Activated T-cell treated with anti-CD3 and anti-CD28 coated beads, Interleukin-2, amount 50 U/mL, for 24 hours (primary cell): ENCODE measurements at regions not wholly inside any gene's neighbourhood (a gene's known extent, or its start where the extent isn't known, plus 50 kb on each side); places are given as distances from the start of the nearest gene placed in this dataset.

Experiments
- DNase-seq: peaks from one replicate; pipeline ENCODE4 v3.0.0-alpha.2; 2020
- H3K27ac Mint-ChIP-seq: 2 replicates; pipeline ENCODE4 v1.8.0; 2020; ENCODE audit warnings: mild to moderate bottlenecking, mixed read lengths
- H3K27me3 Mint-ChIP-seq: 2 replicates; pipeline ENCODE4 v1.8.0; 2020; ENCODE audit warnings: mixed read lengths
- H3K36me3 Mint-ChIP-seq: 2 replicates; pipeline ENCODE4 v1.8.0; 2020; ENCODE audit warnings: low read depth, mixed read lengths
- H3K4me1 Mint-ChIP-seq: 2 replicates; pipeline ENCODE4 v1.8.0; 2020; ENCODE audit warnings: low read depth, mixed read lengths
- H3K4me3 Mint-ChIP-seq: 2 replicates; pipeline ENCODE4 v1.8.0; 2020; ENCODE audit warnings: mild to moderate bottlenecking, moderate library complexity, mixed read lengths
- H3K9me3 Mint-ChIP-seq: 2 replicates; pipeline ENCODE4 v1.8.0; 2020; ENCODE audit warnings: mixed read lengths

DNA sequence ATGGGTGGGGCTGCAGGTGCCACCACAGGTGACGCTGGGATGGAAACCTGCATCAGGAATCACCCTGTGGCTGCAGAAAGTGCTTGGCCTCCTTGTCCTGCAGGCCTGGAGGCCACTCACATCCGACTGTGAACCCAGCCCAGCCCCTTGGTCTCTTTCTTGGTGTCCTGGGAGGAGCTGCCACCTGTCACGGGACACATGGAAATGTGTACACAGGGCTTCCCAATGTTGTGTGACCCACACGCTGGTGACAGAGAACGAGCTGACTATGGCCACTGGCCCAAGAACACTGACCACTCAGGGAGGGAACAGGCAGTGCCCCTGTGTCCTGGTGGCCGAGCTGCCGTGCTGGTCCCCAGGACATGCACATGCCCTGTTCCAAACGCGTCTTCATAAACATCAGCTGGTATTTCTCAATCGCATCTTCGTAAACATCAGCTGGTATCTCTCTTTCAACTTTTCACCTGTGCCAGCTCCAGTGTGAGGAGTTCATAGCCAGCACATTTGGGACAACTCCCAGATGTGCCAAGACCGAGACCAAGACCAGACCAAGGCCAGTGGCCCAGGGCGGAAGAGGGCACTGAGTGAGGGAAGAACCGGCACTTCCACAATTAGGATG lies 57.9 kb upstream of the INPP5A start:
- H3K4me3 Mint-ChIP-seq: no peak overlapping the region
- no peaks in the 10 kb centered on the region for H3K9me3 Mint-ChIP-seq
- H3K27me3 Mint-ChIP-seq: peaks cover 10% of the 10 kb centered on the region
- peak; percentile 20 for DNase-seq
- no peaks in the 10 kb centered on the region for H3K36me3 Mint-ChIP-seq
- H3K27ac Mint-ChIP-seq: no peak overlapping the region
- H3K4me1 Mint-ChIP-seq: no peaks in the 10 kb centered on the region

DNA sequence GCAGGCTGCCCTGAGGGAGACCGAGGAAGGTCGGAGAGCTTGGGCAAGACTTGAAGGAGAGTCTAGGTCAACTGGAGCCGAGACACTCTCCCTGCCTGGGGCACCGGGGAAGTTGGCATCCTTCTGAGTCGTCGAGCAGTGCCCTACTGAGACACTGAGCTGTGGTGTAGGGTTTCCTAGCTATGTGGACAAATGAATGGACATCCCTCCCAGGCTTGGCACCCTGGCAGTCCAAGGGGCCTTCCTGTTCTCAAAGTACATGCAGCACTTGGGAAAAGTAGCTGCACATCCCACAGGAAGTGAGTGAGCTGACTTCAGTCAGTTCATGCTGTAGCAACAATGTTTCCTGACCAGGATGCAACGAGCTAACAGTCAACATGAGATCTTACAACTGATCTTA lies 57.2 kb upstream of the INPP5A start:
- no peaks in the 10 kb centered on the region for H3K4me1 Mint-ChIP-seq
- H3K9me3 Mint-ChIP-seq: no peaks in the 10 kb centered on the region
- peak; percentile 16 for DNase-seq
- H3K36me3 Mint-ChIP-seq: no peaks in the 10 kb centered on the region
- no peak overlapping the region for H3K4me3 Mint-ChIP-seq
- H3K27ac Mint-ChIP-seq: no peak overlapping the region
- H3K27me3 Mint-ChIP-seq: peaks cover 10% of the 10 kb centered on the region

DNA sequence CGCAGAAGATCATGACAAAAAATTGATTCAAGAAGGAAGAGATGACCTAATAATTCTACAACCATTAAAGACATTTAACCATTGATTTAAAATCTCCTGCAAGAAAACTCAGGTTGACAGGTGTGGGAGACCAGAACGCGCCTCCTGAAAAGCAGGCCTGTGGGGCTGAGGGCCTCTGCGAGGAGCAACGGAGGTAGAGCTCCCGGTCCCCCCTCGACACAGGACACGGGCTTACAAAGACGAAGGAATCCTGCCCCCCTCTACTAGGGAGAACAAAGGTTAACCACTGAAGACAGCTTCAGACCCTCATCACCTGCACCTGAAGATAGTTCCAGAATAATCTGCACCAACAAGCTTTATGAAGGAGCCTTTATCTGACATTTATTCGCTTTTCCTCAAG lies 55.9 kb upstream of the INPP5A start:
- H3K27ac Mint-ChIP-seq: no peak overlapping the region
- H3K36me3 Mint-ChIP-seq: no peaks in the 10 kb centered on the region
- H3K27me3 Mint-ChIP-seq: peaks cover 10% of the 10 kb centered on the region
- no peaks in the 10 kb centered on the region for H3K4me1 Mint-ChIP-seq
- no peaks in the 10 kb centered on the region for H3K9me3 Mint-ChIP-seq
- DNase-seq: peak; percentile 3
- no peak overlapping the region for H3K4me3 Mint-ChIP-seq

DNA sequence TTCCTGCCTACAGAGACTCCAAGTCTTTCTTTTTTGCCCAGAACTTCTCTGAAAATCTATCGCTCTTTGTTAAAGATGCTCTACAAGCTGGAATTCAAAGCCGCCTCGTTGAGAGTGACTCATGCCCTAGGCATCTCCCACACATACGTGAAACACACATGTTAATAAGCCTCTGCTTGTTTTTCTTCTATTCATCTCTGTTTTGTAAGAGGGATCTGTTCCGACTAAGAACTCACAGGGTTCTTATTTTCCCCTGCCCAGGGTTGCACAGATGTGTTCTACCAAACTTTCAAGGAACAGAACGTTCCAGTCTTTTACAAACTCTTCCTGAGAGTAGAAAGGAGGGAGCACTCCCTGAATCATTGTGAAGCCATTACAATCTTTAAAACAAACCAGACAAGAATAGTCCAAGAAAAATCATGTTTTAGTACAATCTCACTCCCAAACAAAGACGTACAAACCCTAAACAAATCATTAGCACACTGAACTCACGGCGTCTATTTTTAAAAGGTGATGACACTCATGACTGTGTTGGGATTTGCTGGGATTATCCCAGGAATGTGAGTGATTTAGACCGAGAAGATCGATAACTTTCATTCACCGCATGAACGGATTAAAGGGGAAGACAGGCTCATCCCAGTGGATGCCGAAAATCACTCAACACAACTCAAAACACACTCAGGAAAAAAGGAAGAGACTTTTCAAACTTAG lies 55.3 kb upstream of the INPP5A start:
- Mint-ChIP-seq H3K36me3 (no peaks in the 10 kb centered on the region), H3K27ac (no peak overlapping the region), H3K4me3 (no peak overlapping the region), H3K27me3 (peaks cover 5% of the 10 kb centered on the region), H3K4me1 (no peaks in the 10 kb centered on the region), H3K9me3 (no peaks in the 10 kb centered on the region)
- no peak for DNase-seq

DNA sequence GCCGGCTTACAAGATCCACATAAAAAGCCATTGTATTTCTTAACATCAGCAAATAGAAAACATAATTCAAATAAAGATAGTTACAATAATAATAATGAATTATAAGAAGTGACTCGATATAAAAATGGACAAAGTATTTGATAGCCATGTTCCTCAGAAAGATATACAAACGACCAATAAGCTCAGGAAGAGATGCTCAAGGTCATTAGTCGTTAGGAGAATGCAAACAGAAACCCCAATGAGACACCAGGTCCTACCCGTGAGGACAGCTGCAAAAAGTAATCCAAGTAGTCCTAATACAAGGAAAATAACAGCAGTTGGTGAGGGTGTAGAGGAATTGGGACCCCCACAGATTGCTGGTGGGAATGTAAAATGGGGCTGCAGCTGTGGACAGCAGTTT lies 54.2 kb upstream of the INPP5A start:
- no peaks in the 10 kb centered on the region for H3K9me3 Mint-ChIP-seq
- H3K4me3 Mint-ChIP-seq: no peak overlapping the region
- DNase-seq: peak; percentile 1
- H3K36me3 Mint-ChIP-seq: no peaks in the 10 kb centered on the region
- peaks cover 5% of the 10 kb centered on the region for H3K27me3 Mint-ChIP-seq
- no peak overlapping the region for H3K27ac Mint-ChIP-seq
- no peaks in the 10 kb centered on the region for H3K4me1 Mint-ChIP-seq

DNA sequence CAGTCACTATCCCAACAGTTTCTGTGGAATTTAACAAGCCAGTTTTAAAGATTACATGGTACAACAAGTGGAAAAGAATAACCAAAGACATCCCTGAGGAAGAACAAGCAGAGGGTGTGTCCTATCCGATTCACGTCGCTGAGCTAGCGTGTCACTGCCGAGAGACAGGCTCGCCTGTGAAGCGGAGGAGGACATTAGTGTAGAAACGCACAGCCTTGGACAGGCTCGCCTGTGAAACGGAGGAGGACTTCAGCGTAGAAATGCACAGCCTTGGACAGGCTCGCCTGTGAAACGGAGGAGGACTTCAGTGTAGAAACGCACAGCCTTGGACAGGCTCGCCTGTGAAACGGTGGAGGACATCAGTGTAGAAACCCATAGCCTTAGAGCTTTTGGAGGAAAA lies 52.7 kb upstream of the INPP5A start:
- H3K27me3 Mint-ChIP-seq: peaks cover 1% of the 10 kb centered on the region
- no peak for DNase-seq
- H3K4me3 Mint-ChIP-seq: no peak overlapping the region
- no peak overlapping the region for H3K27ac Mint-ChIP-seq
- no peaks in the 10 kb centered on the region for H3K36me3 Mint-ChIP-seq
- no peaks in the 10 kb centered on the region for H3K4me1 Mint-ChIP-seq
- no peaks in the 10 kb centered on the region for H3K9me3 Mint-ChIP-seq

DNA sequence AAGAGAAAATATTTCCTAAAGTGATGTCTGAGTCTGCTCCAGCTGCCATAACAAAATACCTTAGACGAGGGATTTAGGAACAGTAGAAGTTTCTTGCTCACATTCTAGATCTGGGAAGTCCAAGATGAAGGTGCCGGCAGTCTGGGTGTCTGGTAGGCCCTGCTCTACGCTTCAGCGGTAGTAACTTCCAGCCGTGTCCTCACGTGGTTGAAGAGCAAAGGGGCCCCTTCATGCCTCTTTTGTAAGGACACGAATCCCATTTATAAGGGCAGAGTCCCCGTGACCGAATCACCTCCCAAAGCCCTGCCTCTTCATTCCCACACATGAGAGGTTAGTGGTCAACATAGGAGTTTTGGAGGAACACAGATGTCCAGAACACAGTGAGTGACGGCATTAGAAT lies 52.2 kb upstream of the INPP5A start:
- H3K27ac Mint-ChIP-seq: no peak overlapping the region
- H3K4me1 Mint-ChIP-seq: no peaks in the 10 kb centered on the region
- H3K4me3 Mint-ChIP-seq: no peak overlapping the region
- H3K36me3 Mint-ChIP-seq: no peaks in the 10 kb centered on the region
- H3K27me3 Mint-ChIP-seq: no peaks in the 10 kb centered on the region
- H3K9me3 Mint-ChIP-seq: no peaks in the 10 kb centered on the region
- no peak for DNase-seq

DNA sequence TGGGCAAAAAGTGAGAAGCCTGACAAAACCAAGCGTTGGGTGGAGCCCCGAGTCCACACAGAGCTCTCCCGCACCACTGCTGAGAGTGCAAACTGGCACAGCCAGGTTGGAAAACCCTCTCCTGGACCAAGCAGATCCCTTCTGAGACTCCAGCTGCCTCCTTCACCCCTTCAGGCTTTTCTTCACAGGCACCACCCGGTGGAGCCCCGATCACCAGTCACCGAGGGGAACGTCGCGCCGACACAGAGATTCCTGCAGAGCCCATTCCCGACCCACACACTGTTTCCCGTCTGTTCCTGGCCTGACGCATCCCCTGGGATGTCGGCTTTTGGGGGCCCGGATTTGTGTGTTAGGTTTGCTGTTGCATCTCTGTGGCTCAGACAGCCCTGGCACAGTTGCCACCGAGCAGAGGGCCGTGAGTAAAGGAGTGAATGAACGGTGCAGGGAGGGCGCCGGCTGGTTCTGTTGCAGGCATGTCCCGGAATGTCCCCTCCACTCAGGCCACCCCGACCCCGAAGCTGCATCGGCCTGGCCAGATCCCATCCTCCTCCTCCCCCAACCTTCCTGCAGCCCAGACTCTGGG lies 51.0 kb upstream of the INPP5A start:
- Mint-ChIP-seq H3K4me1 (no peaks in the 10 kb centered on the region), H3K27ac (no peak overlapping the region)

DNA sequence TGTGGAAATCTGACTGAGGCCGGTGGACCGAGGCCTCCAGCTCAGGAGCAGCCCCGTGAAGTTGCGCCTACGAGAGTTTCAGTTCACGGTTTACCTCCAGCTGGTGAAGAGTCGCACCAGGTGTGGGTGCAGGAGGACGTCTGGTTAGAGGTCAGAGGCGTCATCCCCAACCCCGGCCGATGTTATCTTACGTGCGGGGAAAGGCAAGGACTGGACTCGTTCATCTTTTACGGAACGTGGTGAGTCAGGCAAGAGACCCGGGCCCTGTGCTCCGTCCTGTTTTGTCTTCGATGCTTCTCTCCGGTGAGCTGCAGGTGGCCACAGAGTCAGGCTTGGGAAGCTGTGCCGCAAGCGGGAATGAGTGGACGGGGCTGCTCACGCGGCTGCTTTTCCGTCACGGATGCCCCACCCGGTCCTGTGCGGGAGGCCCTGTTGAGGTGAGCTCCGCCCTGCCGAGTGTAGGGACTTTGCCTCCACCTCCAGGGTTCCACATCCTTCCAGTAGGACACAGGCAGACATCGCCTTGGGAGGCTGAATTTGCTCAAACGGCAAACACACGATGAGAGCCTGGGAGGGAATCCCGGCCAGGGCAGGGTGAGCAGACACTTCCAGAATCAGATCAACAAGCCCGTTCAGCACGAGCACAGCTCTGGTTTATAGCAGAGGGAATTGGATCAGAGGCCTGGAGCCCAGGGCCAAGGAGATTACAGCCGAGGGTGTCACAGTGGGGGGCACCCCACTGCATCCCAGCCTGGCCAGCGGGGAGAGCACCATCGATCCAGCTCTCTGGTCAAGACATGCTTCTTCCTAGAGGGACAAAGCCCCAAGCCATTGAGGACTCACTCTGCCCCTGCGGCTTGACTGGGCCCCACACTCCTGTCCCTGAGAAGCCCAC lies 50.1 kb upstream of the INPP5A start:
- H3K27me3 Mint-ChIP-seq: no peaks in the 10 kb centered on the region
- no peaks in the 10 kb centered on the region for H3K4me1 Mint-ChIP-seq
- DNase-seq: peak; percentile 16
- H3K27ac Mint-ChIP-seq: no peak overlapping the region
- no peak overlapping the region for H3K4me3 Mint-ChIP-seq
- H3K36me3 Mint-ChIP-seq: no peaks in the 10 kb centered on the region
- no peaks in the 10 kb centered on the region for H3K9me3 Mint-ChIP-seq

More for the DNA sequence above, 51.0 kb upstream of the INPP5A start:
- peak; percentile 12 for DNase-seq
- no peaks in the 10 kb centered on the region for H3K27me3 Mint-ChIP-seq
- H3K9me3 Mint-ChIP-seq: no peaks in the 10 kb centered on the region
- no peaks in the 10 kb centered on the region for H3K36me3 Mint-ChIP-seq
- H3K4me3 Mint-ChIP-seq: no peak overlapping the region
